ENCODE measurements at regions not wholly inside any gene's neighbourhood (a gene's known extent, or its start where the extent isn't known, plus 50 kb on each side); places are given as distances from the start of the nearest gene placed in this dataset.

- no peak overlapping the region for H3K4me3 ChIP-seq
- no peak overlapping the region for H3K4me2 ChIP-seq
- POLR2A ChIA-PET, result no interaction called here
- WGBS (ENCODE audit: missing lambda C conversion rate), result 43% methylated on average over 11 of the region's 11 CpGs
- ATAC-seq (no peak), DNase-seq (ENCODE audit: low read depth in 1 of 2, low spot score in 1 of 2) (no peak), FAIRE-seq (no peak)
- H3K4me1 ChIP-seq, result no peaks in the 10 kb centered on the region
- H3K9me3 ChIP-seq, result peaks cover 20% of the 10 kb centered on the region
- no peak for TF ChIP-seq CBX8 (IDR thresholded peaks at IDR 0.05)
- TF ChIP-seq JUNB (IDR thresholded peaks at IDR 0.05), result no peak
- TF ChIP-seq RFX5 (IDR thresholded peaks at IDR 0.05), result no peak
- TF ChIP-seq ATOH8 (CRISPR knock-in tag; IDR thresholded peaks at IDR 0.05; ENCODE audit: low read depth), result no peak
- no peak for TF ChIP-seq KDM1A (IDR thresholded peaks at IDR 0.05; ENCODE audit: low read depth)
- TF ChIP-seq BHLHE40 (IDR thresholded peaks at IDR 0.05; ENCODE audit: low read depth, low read length), result no peak
- TF ChIP-seq SMC3 (IDR thresholded peaks at IDR 0.05), result no peak
- TF ChIP-seq ZSCAN20 (CRISPR knock-in tag; IDR thresholded peaks at IDR 0.05), result no peak
- TF ChIP-seq ELK1 (IDR thresholded peaks at IDR 0.05; ENCODE audit: low read depth, low read length), result no peak
- no peak for TF ChIP-seq RAD21 (conservative IDR thresholded peaks at IDR 0.05 in 1 of 2, IDR thresholded peaks at IDR 0.05 in 1 of 2)
- TF ChIP-seq ZFP36 (IDR thresholded peaks at IDR 0.05; ENCODE audit: borderline replicate concordance, partially characterized antibody), result no peak
- CTCF ChIA-PET, result interaction anchor here (1.2 kb wide), 1 partner anchor 103 kb away, joined by 3 read pairs; no protein-coding TSS in a partner anchor
- H3K27ac ChIP-seq, result no peak overlapping the region
Observed at GRCh38 chr9:135309763-135310125, 169.8 kb upstream of the PPP1R26 start.

- CTCF ChIA-PET, result no interaction called here
- no peak for FAIRE-seq
- Histone ChIP-seq H3K4me1 (no peaks in the 10 kb centered on the region), H3K27ac (no peak overlapping the region), H3K4me2 (no peak overlapping the region), H3K9me3 (peaks cover 20% of the 10 kb centered on the region), H3K4me3 (no peak overlapping the region)
- no peak for ATAC-seq
- no peak for DNase-seq (ENCODE audit: low read depth in 1 of 2, low spot score in 1 of 2)
- POLR2A ChIA-PET, result no interaction called here
- TF ChIP-seq ZNF302 (CRISPR knock-in tag; IDR thresholded peaks at IDR 0.05), result no peak
- no peak for TF ChIP-seq NR3C1 (IDR thresholded peaks at IDR 0.05)
- no peak for TF ChIP-seq MAFK (IDR thresholded peaks at IDR 0.05; ENCODE audit: partially characterized antibody)
- TF ChIP-seq NFE2L2 (conservative IDR thresholded peaks at IDR 0.05; ENCODE audit: low read length), result no peak
- TF ChIP-seq HOXB13 (CRISPR knock-in tag; IDR thresholded peaks at IDR 0.05; ENCODE audit: low read depth), result no peak
- no peak for TF ChIP-seq ZSCAN20 (CRISPR knock-in tag; IDR thresholded peaks at IDR 0.05)
- no peak for TF ChIP-seq HEYL (CRISPR knock-in tag; IDR thresholded peaks at IDR 0.05)
- TF ChIP-seq CBX2 (IDR thresholded peaks at IDR 0.05; ENCODE audit: borderline replicate concordance, low read depth), result no peak
- no peak for TF ChIP-seq RFX5 (IDR thresholded peaks at IDR 0.05)
- TF ChIP-seq RARB (CRISPR knock-in tag; IDR thresholded peaks at IDR 0.05), result no peak
- TF ChIP-seq NPAS2 (CRISPR knock-in tag; IDR thresholded peaks at IDR 0.05; ENCODE audit: borderline replicate concordance), result no peak
- TF ChIP-seq HMGXB4 (CRISPR knock-in tag; IDR thresholded peaks at IDR 0.05; ENCODE audit: borderline replicate concordance), result no peak
- TF ChIP-seq FOSB (CRISPR knock-in tag; IDR thresholded peaks at IDR 0.05), result no peak
- TF ChIP-seq ATOH8 (CRISPR knock-in tag; IDR thresholded peaks at IDR 0.05; ENCODE audit: low read depth), result no peak
- TF ChIP-seq RCOR1 (IDR thresholded peaks at IDR 0.05; ENCODE audit: low read depth, low read length), result no peak
- no peak for TF ChIP-seq POLR2AphosphoS2 (conservative IDR thresholded peaks at IDR 0.05; ENCODE audit: low read length)
- no peak for TF ChIP-seq MAZ (IDR thresholded peaks at IDR 0.05; ENCODE audit: borderline replicate concordance, low read depth, low read length)
- TF ChIP-seq CHD2 (IDR thresholded peaks at IDR 0.05; ENCODE audit: low read length, partially characterized antibody), result no peak
- no peak for TF ChIP-seq KDM5A (IDR thresholded peaks at IDR 0.05)
- 44% methylated on average over 8 of the region's 8 CpGs for WGBS (ENCODE audit: missing lambda C conversion rate)
Observed at GRCh38 chr9:135310134-135310533, 169.4 kb upstream of the PPP1R26 start.

All from A549 (cell line).